OCI-LY1 (cell line): ENCODE measurements at regions not wholly inside any gene's neighbourhood (a gene's known extent, or its start where the extent isn't known, plus 50 kb on each side); places are given as distances from the start of the nearest gene placed in this dataset.

ENCODE experiments used
- CTCF ChIP-seq: fragments of 200-600 bp; sonication (generic), shearing (Covaris generic); IDR thresholded peaks from 2 replicates; pipeline ENCODE4 v1.5.1; 2017; ENCODE audit warnings: mild to moderate bottlenecking, antibody characterized with exemption, low read length, moderate library complexity, mixed read lengths
- EZH2 ChIP-seq: fragments of 200-600 bp; sonication (generic), shearing (Covaris generic); IDR thresholded peaks from 2 replicates; pipeline ENCODE4 v1.8.0; 2017; ENCODE audit warnings: borderline replicate concordance, mixed run types, mild to moderate bottlenecking, antibody characterized with exemption, low read length, moderate library complexity, mixed read lengths

- TF ChIP-seq CTCF (no peak), EZH2 (no peak)
These were observed 128.9 kb upstream of the CFAP20DC start for GRCh38 chr3:59178698-59179097.
